GM12865 (cell line): ENCODE measurements at regions not wholly inside any gene's neighbourhood (a gene's known extent, or its start where the extent isn't known, plus 50 kb on each side); places are given as distances from the start of the nearest gene placed in this dataset.

Source experiments
- DNase-seq: peaks from one replicate; pipeline ENCODE4 v3.0.0; 2010; ENCODE audit warnings: low read depth
- H3K4me3 ChIP-seq: 2 replicates; pipeline ENCODE4 v1.5.1; 2011; ENCODE audit warnings: mild to moderate bottlenecking, low read depth, low read length, control low read depth
- CTCF ChIP-seq: IDR thresholded peaks from 2 replicates; pipeline ENCODE4 v1.5.1; 2011; ENCODE audit warnings: low read length, control low read depth, low read depth, inconsistent platforms; ENCODE audit not compliant: insufficient read depth; ENCODE audit errors: missing control alignments

GRCh38 chr19:32266460-32266859 lies 79.0 kb upstream of the ZNF507 start:
- no peak for DNase-seq
- no peak overlapping the region for H3K4me3 ChIP-seq
- no peak for TF ChIP-seq CTCF

- no peak for DNase-seq
- TF ChIP-seq CTCF, result no peak
- H3K4me3 ChIP-seq, result no peak overlapping the region
These were observed 77.0 kb upstream of the ZNF507 start for GRCh38 chr19:32268381-32268780.

GRCh38 chr19:32269831-32270230 lies 75.6 kb upstream of the ZNF507 start:
- no peak for TF ChIP-seq CTCF
- H3K4me3 ChIP-seq, result no peak overlapping the region
- DNase-seq, result no peak

DNA sequence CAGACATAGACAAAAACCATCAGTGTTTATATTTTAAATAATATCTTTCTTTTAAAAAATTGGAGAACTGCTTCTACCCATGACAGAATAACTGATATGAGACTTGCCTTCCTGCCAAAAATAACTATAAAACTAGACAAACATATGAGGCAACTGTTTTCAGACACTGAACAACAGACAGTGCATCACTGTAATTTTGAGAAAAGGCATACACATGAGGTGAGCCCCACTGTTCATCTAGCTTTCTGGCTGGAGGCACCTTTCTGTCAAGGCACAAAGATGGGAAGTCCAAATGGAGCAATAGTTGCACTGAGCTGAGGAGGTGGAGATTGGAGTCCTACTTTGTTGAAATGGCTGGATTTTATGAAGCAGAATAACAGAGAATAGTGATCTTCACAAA lies 71.9 kb upstream of the ZNF507 start:
- DNase-seq, result no peak
- no peak for TF ChIP-seq CTCF
- H3K4me3 ChIP-seq, result no peak overlapping the region

GRCh38 chr19:32287086-32287485 lies 58.3 kb upstream of the ZNF507 start:
- no peak for DNase-seq
- H3K4me3 ChIP-seq, result no peak overlapping the region
- TF ChIP-seq CTCF, result no peak

DNA sequence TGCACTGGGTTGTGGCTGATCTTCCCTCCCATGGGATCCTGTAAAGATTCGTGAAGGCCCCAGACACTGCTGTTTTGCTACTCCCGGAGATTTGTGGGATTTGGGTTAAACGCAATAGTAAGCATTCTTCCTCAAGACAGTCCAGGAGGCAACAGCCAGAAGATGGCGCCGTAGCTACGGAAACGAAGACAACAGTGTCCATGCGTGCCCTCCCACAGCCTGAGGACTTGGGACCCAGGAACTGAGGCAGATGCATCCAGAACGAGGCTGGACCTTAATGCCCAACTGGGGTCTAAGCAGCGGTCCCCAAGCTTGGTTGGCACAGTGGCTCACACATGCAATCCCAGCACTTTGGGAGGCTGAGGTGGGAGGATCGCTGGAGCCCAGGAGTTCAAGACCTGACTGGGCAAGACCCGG lies 57.6 kb upstream of the ZNF507 start:
- no peak overlapping the region for H3K4me3 ChIP-seq
- TF ChIP-seq CTCF, result peak; percentile 29
- DNase-seq, result peak; percentile 25

DNA sequence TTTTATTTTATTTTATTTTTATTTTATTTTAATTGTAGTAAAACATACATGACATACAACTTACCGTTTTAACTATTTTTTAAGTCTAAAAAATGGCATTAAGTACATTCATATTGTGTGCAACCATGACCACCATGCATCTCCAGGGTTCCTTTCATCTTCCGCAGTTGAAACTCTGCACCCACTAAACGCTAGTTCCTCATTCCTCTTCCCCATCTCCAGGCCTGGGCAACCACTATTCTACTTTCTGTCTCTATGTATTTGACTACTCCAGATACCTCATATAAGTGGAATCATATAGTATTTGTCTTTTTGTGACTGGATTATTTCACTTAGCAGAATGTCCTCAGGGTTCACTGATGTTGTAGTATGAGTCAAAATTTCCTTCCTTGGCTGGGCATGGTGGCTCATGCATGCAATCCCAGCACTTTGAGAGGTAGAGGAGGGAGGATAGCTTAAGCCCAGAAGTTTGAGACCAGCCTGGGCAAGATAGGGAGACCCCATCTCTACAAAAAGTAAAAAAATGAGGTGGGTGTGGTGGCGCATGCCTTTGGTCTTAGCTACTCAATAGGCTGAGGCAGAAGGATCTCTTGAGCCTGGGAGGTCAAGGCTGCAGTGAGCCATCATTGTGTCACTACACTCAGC lies 55.7 kb upstream of the ZNF507 start:
- no peak overlapping the region for H3K4me3 ChIP-seq
- no peak for DNase-seq
- no peak for TF ChIP-seq CTCF
